Esophagus squamous epithelium (tissue), 5 donors: ENCODE measurements at regions not wholly inside any gene's neighbourhood (a gene's known extent, or its start where the extent isn't known, plus 50 kb on each side); places are given as distances from the start of the nearest gene placed in this dataset.

ENCODE experiments used
- DNase-seq: peaks from one replicate; lab custom pipeline; 2025; lab: John Stamatoyannopoulos, UW
- H3K27ac ChIP-seq, 4 donors: fragments of 200-600 bp; sonication (generic); one replicate each; pipeline ENCODE4 v1.5.1; 2016 to 2019; ENCODE audit warnings: mild to moderate bottlenecking in 1 of 4
- H3K27me3 ChIP-seq, 4 donors: fragments of 200-600 bp; sonication (generic); 1 replicate in 3 of 4; 2 replicates in 1 of 4; pipeline versions ENCODE4 v1.5.1 to v1.6.0; 2017 to 2021; ENCODE audit warnings: antibody characterized with exemption in 1 of 4
- H3K36me3 ChIP-seq, 3 donors: fragments of 200-600 bp; sonication (generic); one replicate each; pipeline ENCODE4 v1.5.1; 2016 to 2019
- H3K4me1 ChIP-seq, 3 donors: fragments of 200-600 bp; sonication (generic); one replicate each; pipeline ENCODE4 v1.5.1; 2017 to 2019
- H3K4me3 ChIP-seq, 4 donors: fragments of 200-600 bp; sonication (generic); 1 replicate in 3 of 4; 2 replicates in 1 of 4; pipeline ENCODE4 v1.5.1; 2016 to 2019; ENCODE audit warnings: mild to moderate bottlenecking in 2 of 4, moderate library complexity in 1 of 4
- H3K9me3 ChIP-seq, 3 donors: fragments of 200-600 bp; sonication (generic); one replicate each; pipeline ENCODE4 v1.5.1; 2016 to 2019
- POLR2A ChIP-seq, 4 donors: fragments of 450-650 bp; IDR thresholded peaks; one replicate each; pipeline ENCODE4 v1.6.1; 2017; ENCODE audit warnings: antibody characterized with exemption in 4 of 4, mild to moderate bottlenecking in 4 of 4, moderate library complexity in 3 of 4
- WGBS, 2 donors: methylation state at CpG; one replicate each; pipeline ENCODE4 v1.1.5; 2018; 5-methylcytosine and 5-hydroxymethylcytosine counted together
- intact Hi-C: fragments of 100-400 bp; cut with DNase I; formaldehyde crosslinking; loops from one replicate; pipeline ENCODE4 v1.15.0; 2022
- TF ChIP-seq, protein P1 (sequence below), 6 experiments: fragments of 450-650 bp in 4 of 6; fragments of 200-600 bp in 2 of 6; sonication (generic) in 2 of 6; IDR thresholded peaks; one replicate each; pipeline ENCODE4 v1.5.1; 2016 to 2019; ENCODE audit warnings: antibody characterized with exemption in 6 of 6, mild to moderate bottlenecking in 4 of 6, moderate library complexity in 4 of 6
- donor health status: DM: yes; HTN: yes; CAD: no.

DNA sequence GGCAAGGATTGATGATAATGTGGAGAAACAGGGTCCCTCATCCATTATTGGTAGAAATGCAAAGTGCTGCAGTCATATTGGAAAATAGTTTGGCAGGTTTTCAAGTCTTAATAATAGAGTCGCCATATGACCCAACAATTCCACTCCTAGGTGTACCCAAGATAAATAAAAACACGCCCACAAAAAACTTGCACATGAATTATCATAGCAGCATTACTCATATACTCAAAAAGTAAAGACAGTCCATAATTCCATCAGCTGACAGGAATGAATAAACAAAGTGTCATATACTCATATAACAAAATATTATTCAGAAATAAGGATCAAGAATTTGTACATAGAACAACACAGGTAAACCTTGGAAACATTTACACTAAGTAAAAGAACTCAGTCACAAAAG is 242.9 kb upstream of the FTMT start:
- Histone ChIP-seq H3K36me3 (no peaks in the 10 kb centered on the region), H3K9me3 (no peaks in the 10 kb centered on the region), H3K4me1 (no peaks in the 10 kb centered on the region), H3K4me3 (no peak overlapping the region), H3K27me3 (no peaks in the 10 kb centered on the region), H3K27ac (no peak overlapping the region)
- intact Hi-C loops = no loop called here
- WGBS, 2 donors = 69 to 83% methylated on average over 2 of the region's 2 CpGs
- DNase-seq = no peak
- TF ChIP-seq POLR2A (IDR thresholded peaks at IDR 0.05) = no peak
- TF ChIP-seq, protein P1, sequence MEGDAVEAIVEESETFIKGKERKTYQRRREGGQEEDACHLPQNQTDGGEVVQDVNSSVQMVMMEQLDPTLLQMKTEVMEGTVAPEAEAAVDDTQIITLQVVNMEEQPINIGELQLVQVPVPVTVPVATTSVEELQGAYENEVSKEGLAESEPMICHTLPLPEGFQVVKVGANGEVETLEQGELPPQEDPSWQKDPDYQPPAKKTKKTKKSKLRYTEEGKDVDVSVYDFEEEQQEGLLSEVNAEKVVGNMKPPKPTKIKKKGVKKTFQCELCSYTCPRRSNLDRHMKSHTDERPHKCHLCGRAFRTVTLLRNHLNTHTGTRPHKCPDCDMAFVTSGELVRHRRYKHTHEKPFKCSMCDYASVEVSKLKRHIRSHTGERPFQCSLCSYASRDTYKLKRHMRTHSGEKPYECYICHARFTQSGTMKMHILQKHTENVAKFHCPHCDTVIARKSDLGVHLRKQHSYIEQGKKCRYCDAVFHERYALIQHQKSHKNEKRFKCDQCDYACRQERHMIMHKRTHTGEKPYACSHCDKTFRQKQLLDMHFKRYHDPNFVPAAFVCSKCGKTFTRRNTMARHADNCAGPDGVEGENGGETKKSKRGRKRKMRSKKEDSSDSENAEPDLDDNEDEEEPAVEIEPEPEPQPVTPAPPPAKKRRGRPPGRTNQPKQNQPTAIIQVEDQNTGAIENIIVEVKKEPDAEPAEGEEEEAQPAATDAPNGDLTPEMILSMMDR (IDR thresholded peaks at IDR 0.05) = no peak

GRCh38 chr5:121624035-121624434 is 227.6 kb upstream of the FTMT start:
- Histone ChIP-seq H3K9me3 (no peaks in the 10 kb centered on the region), H3K27me3 (no peaks in the 10 kb centered on the region), H3K4me3 (no peak overlapping the region), H3K27ac (no peak overlapping the region), H3K4me1 (no peaks in the 10 kb centered on the region), H3K36me3 (no peaks in the 10 kb centered on the region)
- DNase-seq = no peak
- TF ChIP-seq POLR2A (IDR thresholded peaks at IDR 0.05) = no peak
- TF ChIP-seq, protein P1 (IDR thresholded peaks at IDR 0.05) = no peak
- intact Hi-C loops = no loop called here
- 68 to 78% methylated on average over 2 of the region's 2 CpGs for WGBS, 2 donors

GRCh38 chr5:121628783-121629182 is 222.9 kb upstream of the FTMT start:
- intact Hi-C loops = no loop called here
- TF ChIP-seq POLR2A (IDR thresholded peaks at IDR 0.05) = no peak
- TF ChIP-seq, protein P1 (IDR thresholded peaks at IDR 0.05) = no peak
- no peaks in the 10 kb centered on the region for H3K9me3 ChIP-seq
- H3K27me3 ChIP-seq = no peaks in the 10 kb centered on the region
- no peak overlapping the region for H3K4me3 ChIP-seq
- no peak for DNase-seq
- H3K27ac ChIP-seq = no peak overlapping the region
- H3K4me1 ChIP-seq = no peaks in the 10 kb centered on the region
- no peaks in the 10 kb centered on the region for H3K36me3 ChIP-seq
- WGBS, 2 donors = 68 to 69% methylated on average over 3 of the region's 3 CpGs

GRCh38 chr5:121630402-121630801 is 221.3 kb upstream of the FTMT start:
- intact Hi-C loops = no loop called here
- no peak overlapping the region for H3K27ac ChIP-seq
- 26 to 38% methylated on average over 5 of the region's 5 CpGs for WGBS, 2 donors

GRCh38 chr5:121634946-121635345 is 216.7 kb upstream of the FTMT start:
- H3K4me1 ChIP-seq = no peaks in the 10 kb centered on the region
- no peaks in the 10 kb centered on the region for H3K9me3 ChIP-seq
- H3K36me3 ChIP-seq = no peaks in the 10 kb centered on the region
- WGBS, 2 donors = 43 to 59% methylated on average over 2 of the region's 2 CpGs
- no peak for DNase-seq
- no peaks in the 10 kb centered on the region for H3K27me3 ChIP-seq
- no peak overlapping the region for H3K27ac ChIP-seq
- intact Hi-C loops = no loop called here
- no peak overlapping the region for H3K4me3 ChIP-seq
- TF ChIP-seq, protein P1 (IDR thresholded peaks at IDR 0.05) = no peak
- TF ChIP-seq POLR2A (IDR thresholded peaks at IDR 0.05) = no peak

More at GRCh38 chr5:121630402-121630801, 221.3 kb upstream of the FTMT start:
- Histone ChIP-seq H3K9me3 (no peaks in the 10 kb centered on the region), H3K4me3 (no peak overlapping the region), H3K27me3 (no peaks in the 10 kb centered on the region), H3K36me3 (no peaks in the 10 kb centered on the region), H3K4me1 (no peaks in the 10 kb centered on the region)
- no peak for TF ChIP-seq POLR2A (IDR thresholded peaks at IDR 0.05)
- TF ChIP-seq, protein P1 (IDR thresholded peaks at IDR 0.05) = peak in 1 of 6 experiments; percentile 9
- no peak for DNase-seq
